IPS-NIHi7 (cell line): ENCODE measurements at regions not wholly inside any gene's neighbourhood (a gene's known extent, or its start where the extent isn't known, plus 50 kb on each side); places are given as distances from the start of the nearest gene placed in this dataset.

Experiments used
- DNase-seq: peaks from one replicate; pipeline ENCODE4 v3.0.0; 2012; ENCODE audit warnings: mixed read lengths; ENCODE audit errors: extremely low spot score

DNA sequence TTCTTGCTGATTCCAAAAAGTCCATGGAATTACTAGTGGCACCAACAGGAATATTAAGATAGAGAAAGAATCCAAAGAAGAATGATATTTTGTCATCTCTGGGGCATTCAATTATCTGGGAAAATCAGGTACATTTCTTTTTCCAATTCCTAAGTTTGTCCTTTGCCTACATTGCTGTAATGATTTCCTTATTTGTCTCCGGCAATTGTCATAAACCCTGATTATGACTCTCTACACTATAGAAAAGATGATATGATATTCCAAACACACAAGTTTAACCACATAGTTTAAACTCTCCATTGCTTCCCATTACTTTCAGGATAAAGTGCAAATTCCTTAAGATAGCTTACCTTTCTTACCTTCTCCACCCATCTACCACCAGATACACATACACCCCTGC is 647.0 kb downstream of the PLPP3 start:
- DNase-seq: no peak

DNA sequence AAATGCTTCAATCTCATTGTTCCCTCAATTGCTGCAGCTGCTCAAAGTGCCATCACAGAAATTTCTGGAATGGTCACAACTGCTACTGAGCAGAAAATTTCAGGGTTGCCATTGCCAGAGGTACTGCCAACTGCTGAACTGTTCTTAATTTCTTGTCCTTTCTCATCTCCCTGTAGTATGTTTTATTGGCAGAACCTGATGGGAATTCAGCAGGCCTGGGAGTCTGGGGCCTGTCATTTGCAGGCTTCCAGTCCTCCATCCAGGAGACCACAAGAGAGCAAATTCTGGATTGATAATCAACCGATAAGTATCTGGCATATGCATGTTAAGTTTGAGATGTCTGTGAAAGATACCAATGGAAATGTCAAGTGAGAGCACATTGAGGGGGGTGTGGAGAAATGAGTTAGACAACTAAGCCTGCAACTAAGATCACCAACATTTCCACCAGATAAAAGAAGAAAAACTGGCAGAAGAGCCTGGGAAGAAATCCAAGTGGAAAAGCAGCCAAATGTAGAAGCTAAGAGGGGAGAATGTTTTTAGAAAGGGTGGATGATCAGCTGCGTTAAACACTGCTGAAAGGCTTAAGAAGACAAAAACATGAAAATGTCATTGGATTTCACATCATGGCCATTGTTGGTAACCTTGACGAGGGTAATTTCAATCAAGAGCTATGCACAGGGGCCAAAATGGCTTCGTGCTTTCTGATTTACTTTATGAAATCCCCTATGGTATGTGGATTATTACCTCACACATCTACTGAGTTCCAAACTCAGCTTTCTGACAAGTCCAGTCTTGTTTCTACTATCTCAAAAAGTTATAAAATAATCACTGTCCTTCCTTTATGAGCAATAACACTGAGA is 648.1 kb downstream of the PLPP3 start:
- no peak for DNase-seq

DNA sequence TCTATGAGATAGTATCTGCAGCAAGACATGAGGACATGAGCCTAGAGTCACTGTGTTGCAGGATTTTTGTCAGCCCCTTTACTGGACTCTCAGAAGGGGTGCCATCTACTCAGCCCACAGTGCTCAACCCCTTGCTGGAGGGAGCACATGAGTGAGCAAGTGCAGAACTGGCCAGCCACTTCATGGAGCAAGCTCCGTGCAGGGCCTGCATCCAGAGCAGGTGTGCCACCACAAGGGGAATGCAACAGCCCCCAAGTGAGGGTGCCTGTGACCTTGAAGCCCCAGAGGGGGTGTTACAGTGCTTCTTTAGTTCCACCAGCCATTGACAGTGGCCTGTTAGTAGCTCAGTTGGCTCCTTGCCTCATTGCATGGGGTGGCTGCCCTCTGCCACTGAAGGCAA is 649.7 kb downstream of the PLPP3 start:
- no peak for DNase-seq

DNA sequence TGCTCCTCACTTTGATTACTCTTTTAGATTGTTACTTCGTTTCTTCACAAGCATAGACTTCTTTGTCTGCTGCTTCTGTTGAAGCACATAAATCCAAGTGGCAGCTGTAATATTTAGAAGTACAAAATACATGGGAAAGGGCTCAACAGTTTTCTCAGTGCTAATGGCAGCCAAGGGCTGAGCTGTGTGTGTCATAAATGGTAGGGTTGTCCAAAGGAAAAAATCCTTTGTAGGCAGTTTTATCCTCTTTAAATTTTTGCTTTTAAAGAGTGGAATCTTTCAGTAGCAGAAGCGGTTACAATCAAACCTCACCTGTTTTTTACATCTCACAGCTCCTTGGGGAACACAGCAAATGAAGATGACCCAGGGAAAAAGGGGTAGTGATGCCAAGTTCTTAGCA is 650.8 kb downstream of the PLPP3 start:
- no peak for DNase-seq

DNA sequence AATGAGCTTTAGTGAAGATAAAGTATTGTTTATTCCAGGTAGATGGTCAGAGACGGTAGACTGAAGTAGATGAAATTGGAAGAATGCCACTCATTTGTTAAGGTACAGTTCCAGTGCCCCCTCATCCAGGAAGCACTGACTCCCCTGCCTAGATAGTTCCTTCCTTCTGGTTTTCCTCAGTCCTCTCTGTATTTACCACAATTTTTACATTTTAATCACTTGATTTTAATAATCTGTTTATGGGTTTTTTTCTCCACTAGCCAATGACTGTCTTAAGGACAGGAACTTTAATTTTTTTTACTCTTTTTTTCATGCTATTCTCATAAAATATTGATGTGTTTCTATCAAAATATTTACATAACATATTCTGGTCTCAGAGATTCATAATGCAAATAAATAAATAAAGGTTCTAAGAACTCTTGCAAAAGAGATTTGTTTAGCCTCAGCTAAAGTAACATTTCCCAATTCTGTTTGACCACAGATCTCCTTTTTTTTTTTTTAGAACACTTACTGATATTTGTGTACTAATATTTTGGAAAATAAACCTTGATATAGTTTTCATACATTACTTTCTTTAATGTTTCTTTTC is 651.6 kb downstream of the PLPP3 start:
- no peak for DNase-seq

DNA sequence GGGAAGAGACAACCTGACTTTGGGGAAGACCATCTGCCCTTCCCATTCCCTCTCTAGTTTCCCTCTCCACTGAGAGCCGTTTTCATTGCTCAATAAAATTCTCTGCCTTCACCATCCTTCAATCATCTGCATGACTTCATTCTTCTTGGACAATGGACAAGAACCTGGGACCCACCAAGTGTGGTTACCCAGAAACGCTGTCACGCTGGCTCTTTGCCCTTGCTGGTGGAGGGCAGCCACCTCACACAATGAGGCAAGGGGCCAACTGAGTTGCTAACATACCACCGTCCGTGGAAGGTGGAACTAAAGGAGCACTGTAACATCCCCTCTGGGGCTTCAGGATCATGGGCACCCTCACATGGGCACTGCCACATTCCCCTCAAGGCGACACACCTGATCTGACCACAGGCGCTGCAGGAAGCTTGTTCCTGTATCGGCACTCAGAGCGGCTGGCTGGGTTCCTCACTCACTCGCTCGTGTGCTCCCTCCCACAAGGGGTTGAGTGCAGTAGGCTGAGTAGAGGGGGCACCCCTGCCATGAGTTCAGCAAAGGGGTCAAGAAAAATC is 652.4 kb downstream of the PLPP3 start:
- DNase-seq: no peak

DNA sequence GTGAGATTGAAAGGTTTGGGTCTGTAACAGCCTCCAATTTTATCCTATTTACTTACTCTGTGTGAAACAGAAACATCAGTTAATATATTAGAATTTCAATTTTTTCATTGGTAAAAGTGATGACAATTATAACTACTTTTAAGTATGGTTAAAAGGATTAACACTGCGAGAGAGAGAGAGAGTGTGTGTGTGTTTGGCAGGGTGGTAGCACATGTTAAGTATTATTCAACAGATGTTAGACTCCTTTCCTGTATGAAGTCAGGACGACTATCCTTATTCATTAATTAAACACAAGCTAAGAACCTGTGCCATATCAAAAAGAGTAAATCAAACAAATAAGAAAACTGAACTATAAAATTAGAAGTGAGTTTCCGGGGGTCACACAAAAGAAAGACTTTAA is 662.5 kb downstream of the PLPP3 start:
- no peak for DNase-seq

DNA sequence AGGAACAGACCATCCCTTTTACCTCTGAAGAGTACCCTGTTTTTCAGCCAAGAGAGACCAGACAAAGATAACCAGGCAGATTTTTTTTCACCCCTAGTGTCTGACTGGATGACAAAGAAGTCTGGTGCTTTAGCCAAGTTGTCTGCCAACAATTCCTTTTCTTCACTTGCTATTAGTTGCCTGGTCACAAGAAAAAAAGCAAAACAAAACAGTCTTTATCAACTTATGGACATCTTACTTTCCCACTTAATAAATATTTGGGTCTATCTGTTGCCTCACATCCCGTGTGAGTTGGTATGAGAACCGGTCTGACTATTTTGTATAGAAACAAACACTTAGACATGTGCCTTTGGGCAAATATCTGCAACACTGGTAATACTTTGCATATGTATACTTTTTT is 662.9 kb downstream of the PLPP3 start:
- no peak for DNase-seq

DNA sequence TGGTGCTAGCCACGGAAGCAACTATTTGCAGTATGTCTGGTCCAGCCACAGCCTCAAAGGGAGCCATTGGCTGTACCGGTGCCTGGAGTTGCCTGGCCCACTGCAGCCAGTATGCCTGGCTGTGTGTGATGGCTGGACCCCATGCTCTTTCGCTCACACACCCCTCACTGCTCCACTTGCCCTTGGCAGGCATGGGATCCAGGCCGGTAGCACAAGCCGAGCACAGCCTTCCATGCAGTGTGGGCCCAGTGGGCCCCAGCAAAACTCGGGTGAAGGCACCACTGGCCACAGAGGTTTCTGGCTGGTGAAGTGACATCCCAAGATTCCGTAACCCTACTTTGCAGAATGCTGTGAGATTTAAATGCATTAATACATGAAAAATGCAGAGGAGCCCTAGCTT is 665.8 kb downstream of the PLPP3 start:
- DNase-seq: no peak

DNA sequence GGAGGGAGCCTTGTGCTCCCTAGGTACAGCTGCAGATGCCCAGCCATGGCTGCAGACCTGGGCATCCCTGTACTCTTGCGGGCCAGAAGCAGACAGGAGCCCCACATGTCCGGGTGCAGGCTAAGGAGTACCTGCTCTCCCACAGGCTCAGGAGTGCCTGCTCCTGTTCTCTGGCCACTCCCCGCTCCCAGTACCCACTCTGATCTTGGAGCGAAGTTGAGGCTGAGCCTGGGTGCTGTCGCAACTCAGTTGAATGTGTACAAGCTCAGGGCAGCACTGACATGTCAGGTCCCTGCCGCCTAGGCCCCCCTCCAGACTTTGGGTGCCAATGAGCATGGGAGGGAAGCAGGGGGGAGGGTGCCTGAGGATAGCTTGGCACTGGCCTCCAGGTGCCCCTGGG is 666.9 kb downstream of the PLPP3 start:
- no peak for DNase-seq

DNA sequence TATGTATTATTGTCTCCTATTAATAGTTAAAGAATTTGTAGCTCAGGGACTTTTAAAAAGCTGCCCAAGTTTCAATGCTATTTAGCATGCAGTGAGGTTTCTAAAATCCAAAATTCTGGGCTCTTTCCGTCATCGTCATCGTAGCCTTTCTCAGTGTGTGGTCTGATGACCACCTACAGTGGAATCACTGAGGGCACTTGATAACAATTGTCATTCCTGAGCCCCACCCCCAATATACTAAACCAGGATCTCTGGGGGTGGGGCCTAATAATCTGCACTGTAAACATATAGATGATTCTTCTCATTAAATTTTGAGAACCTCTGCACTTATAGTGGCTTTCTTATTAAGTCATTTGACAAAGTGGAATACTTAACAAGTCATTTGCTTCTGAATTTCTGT is 674.8 kb downstream of the PLPP3 start:
- DNase-seq: no peak

DNA sequence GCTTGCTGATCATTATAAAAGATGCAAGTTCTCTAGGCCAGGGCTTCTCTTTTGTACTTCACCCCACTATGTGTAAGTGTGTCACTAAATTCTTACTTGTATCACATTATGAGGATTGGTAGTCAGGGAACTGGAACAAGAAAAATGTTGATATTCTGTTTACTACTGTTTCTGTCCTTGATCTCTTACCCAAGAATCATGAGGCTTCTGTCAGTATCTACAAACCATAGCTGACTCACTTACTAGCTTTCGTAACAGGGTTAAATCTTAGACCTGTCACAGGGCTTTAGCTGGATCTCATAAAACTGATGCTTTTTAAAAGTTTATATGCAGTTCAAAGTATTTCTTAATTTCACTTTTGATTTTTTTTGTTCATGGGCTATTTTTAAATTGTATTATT is 681.2 kb downstream of the PLPP3 start:
- DNase-seq: no peak

DNA sequence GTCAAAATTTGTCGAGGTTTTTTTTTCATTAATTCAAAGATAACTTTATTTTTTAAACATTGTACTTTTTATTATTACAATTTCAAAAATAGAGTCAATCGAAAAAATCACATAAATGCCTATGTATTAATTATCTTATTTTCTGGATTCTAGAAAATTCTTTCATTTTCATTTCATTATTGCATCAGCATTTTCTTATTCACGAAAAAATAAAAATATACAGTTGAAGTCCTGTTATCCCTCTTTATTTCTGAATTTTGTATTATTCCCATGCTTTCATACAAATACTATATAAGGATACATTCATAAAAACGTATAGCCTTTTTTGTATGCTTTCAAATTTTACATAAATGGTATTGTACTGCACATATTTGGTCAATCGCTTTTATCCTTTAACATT is 681.0 kb upstream of the USP24 start:
- no peak for DNase-seq

DNA sequence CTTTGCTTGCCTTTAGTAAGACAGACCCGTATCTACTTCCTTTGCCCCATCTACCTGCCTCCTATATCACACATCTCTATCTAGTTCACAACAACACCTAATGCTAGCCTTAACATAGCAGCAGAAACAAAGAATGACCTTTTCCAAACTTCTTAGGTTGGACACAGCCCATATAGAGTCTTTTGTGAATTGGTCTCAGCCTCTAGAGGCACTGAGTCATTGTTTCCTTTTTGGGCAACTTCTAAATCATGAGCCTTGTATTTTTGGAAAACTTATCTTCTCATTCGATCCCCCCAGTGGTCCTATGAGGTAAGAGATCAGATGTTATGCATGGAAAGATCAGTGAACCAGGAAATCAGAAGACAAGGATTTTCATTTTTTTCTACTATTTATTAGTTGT is 679.4 kb upstream of the USP24 start:
- DNase-seq: no peak

DNA sequence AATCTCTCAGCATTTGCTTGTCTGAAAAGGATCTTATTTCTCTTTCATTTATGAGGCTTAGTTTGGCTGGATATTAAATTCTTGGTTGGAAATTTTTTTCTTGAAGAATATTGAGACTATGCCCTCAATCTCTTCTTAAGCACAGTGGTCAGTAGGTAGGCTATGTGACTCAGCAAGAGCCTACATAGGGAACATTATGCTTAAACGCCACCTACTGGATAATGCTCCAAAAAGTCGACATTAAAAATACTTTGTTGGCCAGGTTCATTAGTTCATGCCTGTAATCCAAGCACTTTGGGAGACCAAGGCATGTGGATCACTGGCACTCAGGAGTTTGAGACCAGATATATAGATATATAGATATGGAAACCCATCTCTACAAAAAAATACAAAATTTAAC is 678.0 kb upstream of the USP24 start:
- peak; percentile 52 for DNase-seq

DNA sequence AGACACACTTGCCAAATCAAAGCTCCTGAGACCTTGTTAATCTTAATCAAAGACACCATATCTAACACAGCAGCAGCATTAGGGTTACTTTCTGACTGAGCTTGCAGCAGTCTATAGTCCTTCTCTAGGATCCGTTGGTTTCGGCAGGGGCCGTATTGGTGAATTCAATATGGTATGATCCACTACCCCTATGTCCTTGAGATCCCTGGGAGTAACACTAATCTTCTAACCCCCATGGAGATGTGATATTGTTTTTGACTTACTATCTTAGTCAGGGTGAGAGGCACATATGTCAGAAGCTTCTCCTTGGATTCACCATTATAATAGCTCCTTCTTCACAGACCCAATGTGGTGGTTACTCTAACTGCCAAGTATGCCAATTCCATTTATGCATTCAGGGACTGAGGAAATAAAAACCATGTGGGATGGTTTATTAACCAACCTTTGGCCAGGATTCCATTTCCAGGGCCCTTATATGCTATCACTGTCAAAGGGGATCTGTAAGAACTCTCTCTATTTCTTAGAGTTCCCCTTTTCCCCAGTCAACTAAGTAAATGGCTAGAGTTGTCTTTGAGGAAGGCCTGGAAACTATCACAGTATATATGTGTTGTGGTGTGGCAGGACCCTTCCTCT is 673.6 kb upstream of the USP24 start:
- no peak for DNase-seq

DNA sequence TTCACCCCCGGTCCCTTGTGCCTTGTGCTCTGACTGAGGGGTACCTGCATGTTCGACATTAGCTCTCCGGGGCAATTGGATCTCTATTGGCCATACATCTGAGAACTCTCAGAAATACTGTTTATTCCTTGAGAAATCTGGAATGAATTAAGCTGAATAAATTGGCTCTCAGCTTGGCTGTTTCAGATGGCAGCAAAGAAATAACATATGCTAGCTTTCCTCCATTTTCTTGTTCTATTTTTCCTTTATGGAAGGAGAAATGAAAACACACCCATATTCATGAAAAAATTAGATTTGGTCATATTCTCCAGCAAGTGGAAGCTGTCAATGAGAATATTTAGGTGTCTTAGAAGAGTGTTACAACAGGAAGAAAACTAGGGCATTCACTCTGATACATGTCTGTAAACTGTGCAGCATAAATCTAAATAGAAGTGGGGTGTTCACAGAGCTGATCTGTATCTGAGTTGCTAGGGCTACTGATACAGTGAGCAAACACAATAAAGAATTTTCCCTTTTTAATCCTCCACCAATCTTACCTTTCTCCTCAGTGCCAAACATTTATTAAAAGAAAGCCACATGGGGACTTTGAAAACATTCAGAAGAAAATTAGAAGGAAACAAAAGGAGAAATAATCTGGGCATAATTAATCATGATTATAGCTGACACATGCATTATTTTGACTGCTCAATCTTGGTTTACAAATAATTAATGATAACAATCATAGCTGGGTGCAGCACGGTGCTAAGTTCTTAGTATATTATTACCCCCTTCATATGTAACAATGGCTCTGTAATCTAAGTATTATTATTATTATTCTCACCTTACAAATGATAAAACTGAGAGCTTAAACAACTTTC is 671.9 kb upstream of the USP24 start:
- DNase-seq: no peak

DNA sequence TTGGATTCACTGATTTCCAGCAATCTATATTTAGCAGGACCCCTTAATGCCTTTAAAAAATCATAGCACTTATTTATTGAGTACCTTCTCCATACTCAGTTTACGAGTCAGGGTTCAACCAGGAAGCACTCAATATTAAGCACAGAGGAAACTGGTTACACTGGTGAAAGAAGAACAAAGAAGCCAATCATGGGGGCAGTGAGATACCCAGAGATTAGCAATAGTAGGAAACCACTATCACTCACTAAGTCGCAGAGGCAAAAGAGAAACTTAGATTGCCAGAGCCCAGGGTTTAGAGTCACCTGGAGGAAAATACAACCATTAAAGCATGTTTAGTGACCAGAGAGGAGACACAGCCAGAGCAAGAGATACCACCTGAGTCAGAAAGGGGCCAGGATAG is 670.5 kb upstream of the USP24 start:
- no peak for DNase-seq

DNA sequence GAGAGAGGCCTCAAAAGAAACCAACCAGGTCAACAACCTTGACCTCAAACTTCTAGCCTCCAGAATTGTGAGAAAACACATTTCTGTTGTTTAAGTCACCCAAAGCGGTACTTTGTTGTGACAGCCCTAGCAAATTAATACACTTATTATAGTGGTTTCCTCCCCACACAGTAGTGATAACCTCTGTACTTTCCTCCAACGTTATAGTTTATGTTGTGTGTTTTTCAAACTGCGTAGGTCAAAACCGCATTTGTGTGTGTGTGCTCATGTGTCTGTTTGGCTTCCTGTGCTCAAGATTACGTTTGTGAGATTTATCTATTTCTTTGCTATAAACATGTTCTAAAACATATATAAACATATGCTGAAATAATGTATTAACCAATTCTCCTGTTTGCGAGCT is 667.8 kb upstream of the USP24 start:
- no peak for DNase-seq

DNA sequence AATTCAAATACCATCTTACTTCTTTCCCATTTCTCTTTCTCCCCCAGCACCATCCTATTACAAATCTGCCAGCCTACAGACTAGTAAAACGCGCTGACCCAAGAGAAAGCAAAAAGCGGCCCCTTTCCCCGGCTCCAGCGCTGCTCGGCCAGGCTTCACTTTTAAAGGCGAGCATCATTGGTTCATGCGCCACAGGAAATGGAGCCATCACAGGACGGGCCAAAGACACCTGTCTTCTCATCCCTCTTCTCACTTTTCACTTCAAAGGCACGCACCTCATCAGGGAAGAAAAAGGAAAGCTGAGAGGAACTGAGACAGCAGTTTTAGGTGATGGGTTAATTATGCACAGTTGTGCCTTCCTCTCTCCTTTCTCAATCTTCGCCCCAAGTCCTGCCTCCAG is 664.2 kb upstream of the USP24 start:
- DNase-seq: no peak

DNA sequence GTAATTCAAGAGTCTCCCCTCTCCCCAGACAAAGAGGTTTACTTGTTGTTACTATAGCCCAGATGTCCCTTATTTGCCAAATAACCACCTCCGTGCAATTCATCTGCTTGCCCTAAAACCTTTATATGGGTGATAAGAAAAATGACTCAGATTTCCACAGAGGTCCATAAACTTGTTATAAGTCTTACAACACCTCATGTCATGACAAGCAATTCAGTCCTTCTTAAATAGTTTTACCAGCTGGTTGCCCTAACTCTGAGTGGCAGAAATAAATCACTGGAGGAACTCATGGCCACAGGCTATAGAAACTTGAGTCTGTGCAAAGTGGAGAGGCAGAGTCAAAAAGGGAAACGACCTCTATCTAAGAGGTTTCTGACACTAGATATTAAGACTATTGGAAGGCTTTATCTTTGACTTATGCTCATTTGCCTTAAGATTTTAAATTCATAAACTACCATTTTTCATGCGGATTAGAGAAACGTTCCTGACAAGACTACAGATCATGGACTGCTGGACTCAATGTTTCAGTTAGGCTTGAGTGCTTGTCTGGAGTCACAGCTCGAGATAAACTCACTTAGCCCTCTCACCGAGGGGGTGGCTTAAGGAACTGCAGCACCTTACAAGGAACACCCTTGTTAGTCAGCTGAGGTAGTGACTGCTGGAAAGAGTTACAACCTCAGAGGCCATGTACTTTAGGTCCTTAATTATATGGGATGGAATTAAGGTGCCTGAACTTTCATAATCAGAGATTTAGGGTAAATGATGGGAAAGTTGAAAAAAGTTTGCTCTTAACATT is 662.5 kb upstream of the USP24 start:
- DNase-seq: no peak
